HepG2 (cell line): ENCODE measurements at regions not wholly inside any gene's neighbourhood (a gene's known extent, or its start where the extent isn't known, plus 50 kb on each side); places are given as distances from the start of the nearest gene placed in this dataset.
"Not testable (repeated sequence)": the region's sequence is repeated elsewhere in the genome, so short reads cannot be mapped to it uniquely, and the experiment has no call there.

Experiments used
- ATAC-seq: fragments of 200-7000 bp; cut with Tn5 transposase; 3 replicates; pipeline ENCODE4 v1.9.1; 2020; ENCODE audit warnings: mild to moderate bottlenecking, moderate library complexity
- BruUV-seq: library from RNA; stranded (reverse); fragments of 400-500 nt; replicated peaks from 2 replicates; lab custom pipeline; 2021; lab: Mats Ljungman, UMichigan
- CTCF ChIA-PET: fragments of 300-600 bp; formaldehyde crosslinking; extraction: SDS; loops from one replicate; lab custom pipeline; 2021; ENCODE audit warnings: low total read pairs, inconsistent platforms, low intra/inter-chr PET ratio; lab: Yijun Ruan, JAX
- POLR2A ChIA-PET: fragments of 350-600 bp; sonication (Branson Sonifier 250); formaldehyde crosslinking; loops from one replicate; lab custom pipeline; 2020; ENCODE audit warnings: antibody characterized with exemption, inconsistent platforms; lab: Yijun Ruan, JAX
- DNase-seq: peaks from one replicate; pipeline ENCODE4 v3.0.0-alpha.2; 2015; ENCODE audit warnings: low spot score
- FAIRE-seq: peaks from 3 replicates; lab custom pipeline; 2011; peaks lifted over from hg19 to GRCh38; lab: Jason Lieb, UNC
- H2AFZ ChIP-seq: one replicate; pipeline ENCODE4 v1.6.1; 2011; ENCODE audit warnings: low read length, inconsistent platforms
- H3K27ac ChIP-seq: fragments of 300-600 bp; 3 replicates; pipeline ENCODE4 v1.8.0; 2011; ENCODE audit warnings: mixed run types, mild to moderate bottlenecking, mixed read lengths, low read length, inconsistent platforms; ENCODE audit not compliant: insufficient read depth; ENCODE audit errors: extremely low read length
- H3K27me3 ChIP-seq, 2 experiments: fragments of 200-600 bp in 1 of 2; 2 replicates in 1 of 2; 3 replicates in 1 of 2; pipeline versions ENCODE4 v1.6.0 to v1.8.0; 2011; ENCODE audit warnings: low read length in 2 of 2, mild to moderate bottlenecking in 2 of 2, moderate library complexity in 2 of 2, inconsistent platforms in 1 of 2; ENCODE audit not compliant: insufficient read depth in 2 of 2, control insufficient read depth in 1 of 2
- H3K36me3 ChIP-seq, 2 experiments: fragments of 200-600 bp in 1 of 2; replicated peaks in 1 of 2; 2 replicates in 1 of 2; 3 replicates in 1 of 2; pipeline versions ENCODE4 v1.5.1 to v1.8.0; 2011; ENCODE audit warnings: low read length in 2 of 2, inconsistent platforms in 1 of 2; ENCODE audit not compliant: insufficient read depth in 2 of 2, control insufficient read depth in 1 of 2
- H3K4me1 ChIP-seq: 2 replicates; pipeline ENCODE4 v1.5.1; 2012; ENCODE audit warnings: low read length, inconsistent platforms; ENCODE audit not compliant: insufficient read depth
- H3K4me2 ChIP-seq: 2 replicates; pipeline ENCODE4 v1.6.0; 2011; ENCODE audit warnings: low read depth, low read length, inconsistent platforms
- H3K4me3 ChIP-seq, 3 experiments: fragments of 200-600 bp in 1 of 3; sonication (generic), shearing (Covaris generic) in 1 of 3; replicated peaks in 1 of 3; 2 replicates each; pipeline ENCODE4 v1.5.1; 2011 to 2016; ENCODE audit warnings: low read length in 3 of 3, inconsistent platforms in 2 of 3, low read depth in 2 of 3, mild to moderate bottlenecking in 2 of 3, control low read depth in 1 of 3, mixed read lengths in 1 of 3; ENCODE audit not compliant: insufficient read depth in 1 of 3
- H3K79me2 ChIP-seq: one replicate; pipeline ENCODE4 v1.6.1; 2011; ENCODE audit warnings: low read length, inconsistent platforms; ENCODE audit not compliant: insufficient read depth
- H3K9ac ChIP-seq: 2 replicates; pipeline ENCODE4 v1.6.0; 2011; ENCODE audit warnings: mild to moderate bottlenecking, low read depth, low read length, inconsistent platforms; ENCODE audit not compliant: insufficient read depth
- H3K9me3 ChIP-seq: 2 replicates; pipeline ENCODE4 v1.5.1; 2012; ENCODE audit warnings: mild to moderate bottlenecking, low read length
- H4K20me1 ChIP-seq: 2 replicates; pipeline ENCODE4 v1.6.0; 2011; ENCODE audit warnings: inconsistent platforms, mild to moderate bottlenecking, low read length, moderate library complexity; ENCODE audit not compliant: insufficient read depth
- FOXA1 ChIP-seq, 2 experiments: fragments of 450-650 bp in 1 of 2; sonication (generic) in 1 of 2; formaldehyde crosslinking in 1 of 2; IDR thresholded peaks; 2 replicates each; pipeline versions ENCODE4 v1.4.0 to v1.6.1; 2016 to 2020; ENCODE audit warnings: missing genetic modification reagents in 1 of 2
- FOXA3 ChIP-seq: IDR thresholded peaks from 2 replicates; pipeline ENCODE4 v1.6.1; 2016; ENCODE audit warnings: missing genetic modification reagents, missing compliant biosample characterization
- WGBS: methylation state at CpG from one replicate; pipeline ENCODE4 v1.1.6; 2017; ENCODE audit warnings: low lambda C conversion rate; 5-methylcytosine and 5-hydroxymethylcytosine counted together
- in situ Hi-C: cut with HindIII; loops from 2 replicates; pipeline ENCODE4 v1.10.0; 2017; ENCODE audit warnings: low pct_unique_long_range_greater_than_20kb; ENCODE audit not compliant: extremely low pct_ligation_motif_present
- intact Hi-C: fragments of 100-400 bp; cut with micrococcal nuclease; formaldehyde crosslinking; loops from one replicate; pipeline ENCODE4 v1.10.0; 2022; ENCODE audit not compliant: unreplicated experiment
- TF ChIP-seq, protein P1 (sequence below): sonication (generic); formaldehyde crosslinking; IDR thresholded peaks from 2 replicates; pipeline ENCODE4 v1.4.0; 2020; ENCODE audit warnings: missing genetic modification reagents, borderline replicate concordance
- TF ChIP-seq, protein P2 (sequence below): IDR thresholded peaks from 2 replicates; pipeline ENCODE4 v1.4.0; 2020; ENCODE audit warnings: mild to moderate bottlenecking, missing genetic modification reagents

DNA sequence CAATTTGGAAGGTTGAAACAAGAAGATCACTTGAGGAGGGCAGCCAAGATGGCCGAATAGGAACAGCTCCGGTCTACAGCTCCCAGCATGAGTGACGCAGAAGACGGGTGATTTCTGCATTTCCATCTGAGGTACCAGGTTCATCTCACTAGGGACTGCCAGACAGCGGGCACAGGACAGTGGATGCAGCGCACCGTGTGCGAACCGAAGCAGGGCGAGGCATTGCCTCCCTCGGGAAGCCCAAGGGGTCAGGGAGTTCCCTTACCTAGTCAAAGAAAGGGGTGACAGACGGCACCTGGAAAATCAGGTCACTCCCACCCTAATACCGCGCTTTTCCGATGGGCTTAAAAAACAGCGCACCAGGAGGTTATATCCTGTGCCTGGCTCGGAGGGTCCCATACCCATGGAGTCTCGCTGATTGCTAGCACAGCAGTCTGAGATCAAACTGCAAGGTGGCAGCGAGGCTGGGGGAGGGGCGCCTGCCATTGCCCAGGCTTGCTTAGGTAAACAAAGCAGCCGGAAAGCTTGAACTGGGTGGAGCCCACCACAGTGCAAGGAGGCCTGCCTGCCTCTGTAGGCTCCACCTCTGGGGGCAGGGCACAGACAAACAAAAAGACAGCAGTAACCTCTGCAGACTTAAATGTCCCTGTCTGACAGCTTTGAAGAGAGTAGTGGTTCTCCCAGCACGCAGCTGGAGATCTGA, 430.4 kb upstream of the RGMB start:
- H4K20me1 ChIP-seq; POLR2A ChIA-PET; H3K4me2 ChIP-seq; H3K79me2 ChIP-seq; H3K9ac ChIP-seq; in situ Hi-C loops; H3K4me1 ChIP-seq; BruUV-seq; H2AFZ ChIP-seq; H3K27ac ChIP-seq; FAIRE-seq; H3K4me3 ChIP-seq; H3K27me3 ChIP-seq; H3K9me3 ChIP-seq; intact Hi-C loops; CTCF ChIA-PET; H3K36me3 ChIP-seq; ATAC-seq; TF ChIP-seq FOXA1 (IDR thresholded peaks at IDR 0.05): not testable (repeated sequence)
- peak; percentile 17 for DNase-seq
- 50% methylated on average over 21 of the region's 22 CpGs for WGBS
- peak; percentile 35; the same call in 1 of the 2 replicates for TF ChIP-seq FOXA3 (CRISPR knock-in tag)
- TF ChIP-seq FOXA1 (CRISPR knock-in tag; IDR thresholded peaks at IDR 0.05) = peak; percentile 76
- TF ChIP-seq, protein P1, sequence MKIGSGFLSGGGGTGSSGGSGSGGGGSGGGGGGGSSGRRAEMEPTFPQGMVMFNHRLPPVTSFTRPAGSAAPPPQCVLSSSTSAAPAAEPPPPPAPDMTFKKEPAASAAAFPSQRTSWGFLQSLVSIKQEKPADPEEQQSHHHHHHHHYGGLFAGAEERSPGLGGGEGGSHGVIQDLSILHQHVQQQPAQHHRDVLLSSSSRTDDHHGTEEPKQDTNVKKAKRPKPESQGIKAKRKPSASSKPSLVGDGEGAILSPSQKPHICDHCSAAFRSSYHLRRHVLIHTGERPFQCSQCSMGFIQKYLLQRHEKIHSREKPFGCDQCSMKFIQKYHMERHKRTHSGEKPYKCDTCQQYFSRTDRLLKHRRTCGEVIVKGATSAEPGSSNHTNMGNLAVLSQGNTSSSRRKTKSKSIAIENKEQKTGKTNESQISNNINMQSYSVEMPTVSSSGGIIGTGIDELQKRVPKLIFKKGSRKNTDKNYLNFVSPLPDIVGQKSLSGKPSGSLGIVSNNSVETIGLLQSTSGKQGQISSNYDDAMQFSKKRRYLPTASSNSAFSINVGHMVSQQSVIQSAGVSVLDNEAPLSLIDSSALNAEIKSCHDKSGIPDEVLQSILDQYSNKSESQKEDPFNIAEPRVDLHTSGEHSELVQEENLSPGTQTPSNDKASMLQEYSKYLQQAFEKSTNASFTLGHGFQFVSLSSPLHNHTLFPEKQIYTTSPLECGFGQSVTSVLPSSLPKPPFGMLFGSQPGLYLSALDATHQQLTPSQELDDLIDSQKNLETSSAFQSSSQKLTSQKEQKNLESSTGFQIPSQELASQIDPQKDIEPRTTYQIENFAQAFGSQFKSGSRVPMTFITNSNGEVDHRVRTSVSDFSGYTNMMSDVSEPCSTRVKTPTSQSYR (CRISPR knock-in tag) = peak; percentile 86
- TF ChIP-seq, protein P2, sequence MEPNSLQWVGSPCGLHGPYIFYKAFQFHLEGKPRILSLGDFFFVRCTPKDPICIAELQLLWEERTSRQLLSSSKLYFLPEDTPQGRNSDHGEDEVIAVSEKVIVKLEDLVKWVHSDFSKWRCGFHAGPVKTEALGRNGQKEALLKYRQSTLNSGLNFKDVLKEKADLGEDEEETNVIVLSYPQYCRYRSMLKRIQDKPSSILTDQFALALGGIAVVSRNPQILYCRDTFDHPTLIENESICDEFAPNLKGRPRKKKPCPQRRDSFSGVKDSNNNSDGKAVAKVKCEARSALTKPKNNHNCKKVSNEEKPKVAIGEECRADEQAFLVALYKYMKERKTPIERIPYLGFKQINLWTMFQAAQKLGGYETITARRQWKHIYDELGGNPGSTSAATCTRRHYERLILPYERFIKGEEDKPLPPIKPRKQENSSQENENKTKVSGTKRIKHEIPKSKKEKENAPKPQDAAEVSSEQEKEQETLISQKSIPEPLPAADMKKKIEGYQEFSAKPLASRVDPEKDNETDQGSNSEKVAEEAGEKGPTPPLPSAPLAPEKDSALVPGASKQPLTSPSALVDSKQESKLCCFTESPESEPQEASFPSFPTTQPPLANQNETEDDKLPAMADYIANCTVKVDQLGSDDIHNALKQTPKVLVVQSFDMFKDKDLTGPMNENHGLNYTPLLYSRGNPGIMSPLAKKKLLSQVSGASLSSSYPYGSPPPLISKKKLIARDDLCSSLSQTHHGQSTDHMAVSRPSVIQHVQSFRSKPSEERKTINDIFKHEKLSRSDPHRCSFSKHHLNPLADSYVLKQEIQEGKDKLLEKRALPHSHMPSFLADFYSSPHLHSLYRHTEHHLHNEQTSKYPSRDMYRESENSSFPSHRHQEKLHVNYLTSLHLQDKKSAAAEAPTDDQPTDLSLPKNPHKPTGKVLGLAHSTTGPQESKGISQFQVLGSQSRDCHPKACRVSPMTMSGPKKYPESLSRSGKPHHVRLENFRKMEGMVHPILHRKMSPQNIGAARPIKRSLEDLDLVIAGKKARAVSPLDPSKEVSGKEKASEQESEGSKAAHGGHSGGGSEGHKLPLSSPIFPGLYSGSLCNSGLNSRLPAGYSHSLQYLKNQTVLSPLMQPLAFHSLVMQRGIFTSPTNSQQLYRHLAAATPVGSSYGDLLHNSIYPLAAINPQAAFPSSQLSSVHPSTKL (CRISPR knock-in tag) = 0 out of 2 replicates have a peak, but pooled peaks have one; percentile 18
